ENCODE measurements at regions not wholly inside any gene's neighbourhood (a gene's known extent, or its start where the extent isn't known, plus 50 kb on each side); places are given as distances from the start of the nearest gene placed in this dataset.

Small RNAs in the stretch of these regions (microRNA-seq; reads per million reads assigned to microRNA genes)
- gene MIR1299 = 0 reads per million in 2 donors

Data from left lung (tissue), 2 donors.